Large intestine (tissue), 3 donors: ENCODE measurements at regions not wholly inside any gene's neighbourhood (a gene's known extent, or its start where the extent isn't known, plus 50 kb on each side); places are given as distances from the start of the nearest gene placed in this dataset.
A peak's percentile ranks its signal among the peaks of the same experiment; 100 is the strongest.
"Not testable (repeated sequence)": the region's sequence is repeated elsewhere in the genome, so short reads cannot be mapped to it uniquely, and the experiment has no call there.

ENCODE experiments used
- DNase-seq, 2 donors: peaks; one replicate each; pipeline versions ENCODE4 v3.0.0 to v3.0.0-alpha.2; 2013
- H3K27ac ChIP-seq: one replicate; pipeline ENCODE4 v1.5.1; 2013; ENCODE audit warnings: low read length
- H3K27me3 ChIP-seq: 2 replicates; pipeline ENCODE4 v1.6.1; 2013; ENCODE audit warnings: low read length; ENCODE audit not compliant: control insufficient read depth, insufficient read depth
- H3K36me3 ChIP-seq: 2 replicates; pipeline ENCODE4 v1.6.1; 2013; ENCODE audit warnings: low read length; ENCODE audit not compliant: control insufficient read depth, insufficient read depth
- H3K4me1 ChIP-seq: one replicate; pipeline ENCODE4 v1.6.1; 2013; ENCODE audit warnings: low read length; ENCODE audit not compliant: control insufficient read depth, insufficient read depth
- H3K4me3 ChIP-seq: one replicate; pipeline ENCODE4 v1.5.1; 2013; ENCODE audit warnings: low read length
- H3K9me3 ChIP-seq: one replicate; pipeline ENCODE4 v1.6.1; 2013; ENCODE audit warnings: mild to moderate bottlenecking, low read depth, low read length, moderate library complexity; ENCODE audit not compliant: control insufficient read depth
- WGBS: methylation state at CpG from one replicate; pipeline ENCODE4 v1.1.5; 2013; ENCODE audit warnings: low lambda C conversion rate; ENCODE audit not compliant: insufficient coverage; 5-methylcytosine and 5-hydroxymethylcytosine counted together

GRCh38 chr12:3419558-3419957 lies 71.4 kb upstream of the PRMT8 start:
- H3K4me3 ChIP-seq: no peak overlapping the region
- peaks cover 16% of the 10 kb centered on the region for H3K27me3 ChIP-seq
- no peak overlapping the region for H3K27ac ChIP-seq
- no CpG with 5 or more reads among the region's 3 CpGs for WGBS
- no peaks in the 10 kb centered on the region for H3K36me3 ChIP-seq
- DNase-seq: no peak
- H3K9me3 ChIP-seq: no peaks in the 10 kb centered on the region
- no peaks in the 10 kb centered on the region for H3K4me1 ChIP-seq

- DNase-seq: no peak
- Histone ChIP-seq H3K4me1 (no peaks in the 10 kb centered on the region), H3K9me3 (no peaks in the 10 kb centered on the region), H3K4me3 (no peak overlapping the region), H3K27me3 (peaks cover 16% of the 10 kb centered on the region), H3K27ac (no peak overlapping the region), H3K36me3 (no peaks in the 10 kb centered on the region)
- 90% methylated on average over 2 of the region's 6 CpGs for WGBS
Measured at GRCh38 chr12:3420693-3421092, 70.3 kb upstream of the PRMT8 start.

DNA sequence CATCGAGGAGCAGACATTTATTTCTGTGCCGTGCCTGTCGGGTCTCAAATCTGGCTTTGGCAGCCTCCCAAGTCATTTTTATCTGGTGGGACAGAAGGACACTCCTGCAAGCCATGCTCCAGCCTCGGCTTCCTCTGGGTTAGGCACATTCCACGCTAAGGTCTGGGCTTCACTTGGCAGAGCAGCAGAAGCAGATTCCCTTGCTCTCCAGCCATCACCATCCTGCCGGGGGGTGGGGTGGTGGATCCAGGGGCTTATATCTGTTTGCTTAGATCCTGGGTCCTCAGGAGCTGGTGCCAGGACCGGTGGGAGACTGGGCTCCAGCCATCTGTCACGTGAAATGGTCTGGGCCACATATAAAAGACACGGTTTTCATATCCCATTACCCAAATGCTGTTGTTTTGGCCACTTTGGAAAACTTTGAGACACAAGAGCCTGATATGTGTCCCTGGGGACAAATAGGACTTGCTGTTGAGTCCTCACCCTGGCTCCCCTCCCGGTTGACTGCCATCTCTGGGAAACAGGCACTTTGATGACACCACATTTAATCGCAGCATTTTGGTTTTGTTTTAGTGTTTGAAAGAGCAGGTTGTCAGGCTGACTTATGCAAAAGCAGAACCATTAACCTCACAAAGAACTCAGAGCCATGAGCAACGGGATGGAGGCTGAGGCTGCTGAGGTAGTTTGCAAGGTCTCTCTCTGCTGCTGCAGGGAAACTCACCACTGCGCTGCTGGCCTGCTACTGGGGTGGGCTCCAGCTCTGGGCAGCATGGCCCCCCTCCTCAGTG lies 69.6 kb upstream of the PRMT8 start:
- WGBS: no CpG with 5 or more reads among the region's 13 CpGs
- no peaks in the 10 kb centered on the region for H3K36me3 ChIP-seq
- H3K4me3 ChIP-seq: no peak overlapping the region
- H3K4me1 ChIP-seq: no peaks in the 10 kb centered on the region
- peaks cover 16% of the 10 kb centered on the region for H3K27me3 ChIP-seq
- DNase-seq: no peak
- H3K27ac ChIP-seq: no peak overlapping the region
- no peaks in the 10 kb centered on the region for H3K9me3 ChIP-seq

GRCh38 chr12:3424796-3425195 lies 66.2 kb upstream of the PRMT8 start:
- H3K27ac ChIP-seq, H3K27me3 ChIP-seq, DNase-seq, H3K4me3 ChIP-seq, H3K4me1 ChIP-seq, H3K9me3 ChIP-seq, H3K36me3 ChIP-seq: not testable (repeated sequence)
- WGBS: no CpG with 5 or more reads among the region's 7 CpGs

GRCh38 chr12:3427956-3428355 lies 63.0 kb upstream of the PRMT8 start:
- H3K4me3 ChIP-seq: no peak overlapping the region
- H3K27me3 ChIP-seq: no peaks in the 10 kb centered on the region
- no peaks in the 10 kb centered on the region for H3K4me1 ChIP-seq
- H3K36me3 ChIP-seq: no peaks in the 10 kb centered on the region
- DNase-seq: no peak
- H3K27ac ChIP-seq: no peak overlapping the region
- no peaks in the 10 kb centered on the region for H3K9me3 ChIP-seq
- WGBS: 100% methylated on average over 1 of the region's 2 CpGs

- Histone ChIP-seq H3K27ac (no peak overlapping the region), H3K27me3 (no peaks in the 10 kb centered on the region), H3K4me1 (no peaks in the 10 kb centered on the region), H3K4me3 (no peak overlapping the region), H3K9me3 (no peaks in the 10 kb centered on the region), H3K36me3 (no peaks in the 10 kb centered on the region)
- no peak for DNase-seq
- 90% methylated on average over 2 of the region's 2 CpGs for WGBS
Measured at GRCh38 chr12:3428631-3429030, 62.4 kb upstream of the PRMT8 start.

- H3K4me1 ChIP-seq, H3K36me3 ChIP-seq, H3K9me3 ChIP-seq, H3K4me3 ChIP-seq, DNase-seq, H3K27ac ChIP-seq, H3K27me3 ChIP-seq: not testable (repeated sequence)
- no CpG with 5 or more reads among the region's 5 CpGs for WGBS
Measured at GRCh38 chr12:3429523-3429922, 61.5 kb upstream of the PRMT8 start.

GRCh38 chr12:3431686-3432085 lies 59.3 kb upstream of the PRMT8 start:
- Histone ChIP-seq H3K4me1 (no peaks in the 10 kb centered on the region), H3K36me3 (no peaks in the 10 kb centered on the region), H3K27me3 (no peaks in the 10 kb centered on the region), H3K4me3 (no peak overlapping the region), H3K9me3 (no peaks in the 10 kb centered on the region), H3K27ac (no peak overlapping the region)
- 17% methylated on average over 1 of the region's 4 CpGs for WGBS
- DNase-seq: peak in 1 of 2 donors; percentile 4

- peak; percentile 31 to 57 for DNase-seq
- 80% methylated on average over 1 of the region's 7 CpGs for WGBS
- Histone ChIP-seq H3K36me3 (no peaks in the 10 kb centered on the region), H3K27ac (no peak overlapping the region), H3K9me3 (no peaks in the 10 kb centered on the region), H3K27me3 (no peaks in the 10 kb centered on the region), H3K4me3 (no peak overlapping the region), H3K4me1 (no peaks in the 10 kb centered on the region)
Measured at GRCh38 chr12:3432176-3432742, 58.7 kb upstream of the PRMT8 start.

GRCh38 chr12:3432868-3433267 lies 58.1 kb upstream of the PRMT8 start:
- Histone ChIP-seq H3K36me3 (no peaks in the 10 kb centered on the region), H3K27me3 (no peaks in the 10 kb centered on the region), H3K27ac (no peak overlapping the region), H3K4me3 (no peak overlapping the region), H3K9me3 (no peaks in the 10 kb centered on the region), H3K4me1 (no peaks in the 10 kb centered on the region)
- DNase-seq: no peak
- no CpG with 5 or more reads among the region's 4 CpGs for WGBS
